Body of pancreas (tissue), 4 donors: ENCODE measurements at regions not wholly inside any gene's neighbourhood (a gene's known extent, or its start where the extent isn't known, plus 50 kb on each side); places are given as distances from the start of the nearest gene placed in this dataset.
A peak's percentile ranks its signal among the peaks of the same experiment; 100 is the strongest.

ENCODE experiments used
- ATAC-seq: fragments of 150-250 bp; one replicate; pipeline ENCODE4 v1.9.1; 2016
- DNase-seq, 4 donors: peaks; one replicate each; pipeline ENCODE4 v3.0.0-alpha.2; 2019
- H3K27ac ChIP-seq, 4 donors: fragments of 200-600 bp; sonication (generic); 1 replicate in 3 of 4; 2 replicates in 1 of 4; pipeline versions ENCODE4 v1.5.1 to v1.6.1; 2016 to 2019; ENCODE audit warnings: mild to moderate bottlenecking in 1 of 4, mixed read lengths in 1 of 4, moderate library complexity in 1 of 4
- H3K27me3 ChIP-seq, 2 donors: fragments of 200-600 bp; sonication (generic); one replicate each; pipeline ENCODE4 v1.6.0; 2016; ENCODE audit warnings: mild to moderate bottlenecking in 1 of 2
- H3K36me3 ChIP-seq, 2 donors: fragments of 200-600 bp; sonication (generic); replicated peaks in 1 of 2; 2 replicates each; pipeline ENCODE4 v1.5.1; 2016; ENCODE audit warnings: low read depth in 2 of 2; ENCODE audit not compliant: insufficient read depth in 1 of 2
- H3K4me1 ChIP-seq: fragments of 200-600 bp; sonication (generic); one replicate; pipeline ENCODE4 v1.6.0; 2016
- H3K4me3 ChIP-seq, 2 donors: fragments of 200-600 bp; sonication (generic); 1 replicate in 1 of 2; 2 replicates in 1 of 2; pipeline ENCODE4 v1.5.1; 2016 to 2019
- H3K9me3 ChIP-seq, 3 donors: fragments of 200-600 bp; sonication (generic); 1 replicate in 2 of 3; 2 replicates in 1 of 3; pipeline ENCODE4 v1.5.1; 2016
- CTCF ChIP-seq, 7 experiments: fragments of 450-650 bp in 4 of 7; fragments of 200-600 bp in 3 of 7; sonication (generic) in 3 of 7; IDR thresholded peaks; one replicate each; pipeline ENCODE4 v1.5.1; 2016 to 2019; ENCODE audit warnings: antibody characterized with exemption in 7 of 7
- POLR2A ChIP-seq, 3 donors: fragments of 450-650 bp; IDR thresholded peaks; one replicate each; pipeline ENCODE4 v1.6.1; 2016; ENCODE audit warnings: antibody characterized with exemption in 3 of 3, mild to moderate bottlenecking in 2 of 3
- WGBS, 2 donors: methylation state at CpG; one replicate each; pipeline ENCODE4 v1.1.5; 2017; 5-methylcytosine and 5-hydroxymethylcytosine counted together
- intact Hi-C: fragments of 100-400 bp; cut with DNase I; formaldehyde crosslinking; loops from one replicate; pipeline ENCODE4 v1.15.1; 2023

- intact Hi-C loops: no loop called here
- H3K4me1 ChIP-seq: no peaks in the 10 kb centered on the region
- TF ChIP-seq POLR2A (IDR thresholded peaks at IDR 0.05) (no peak), CTCF (IDR thresholded peaks at IDR 0.05) (no peak)
- DNase-seq (no peak), ATAC-seq (no peak)
- H3K4me3 ChIP-seq: no peak overlapping the region
- no peaks in the 10 kb centered on the region for H3K36me3 ChIP-seq
- WGBS, 2 donors: 39 to 55% methylated on average over 3 of the region's 3 CpGs
- H3K9me3 ChIP-seq: no peaks in the 10 kb centered on the region
- no peaks in the 10 kb centered on the region for H3K27me3 ChIP-seq
- no peak overlapping the region for H3K27ac ChIP-seq
Measured at GRCh38 chr5:42896523-42896922, 84.8 kb upstream of the SELENOP start.

GRCh38 chr5:42894057-42894456, 82.4 kb upstream of the SELENOP start:
- no peak for ATAC-seq
- WGBS, 2 donors: 38 to 40% methylated on average over 11 to 20 of the region's 20 CpGs
- intact Hi-C loops: loop anchor here (5.0 kb wide), 1 partner anchor 1037 kb away; no protein-coding TSS in a partner anchor

GRCh38 chr5:42889311-42889933, 77.7 kb upstream of the SELENOP start:
- peak; percentile 82 to 86 (median 84) for DNase-seq
- TF ChIP-seq POLR2A (IDR thresholded peaks at IDR 0.05) (no peak), CTCF (IDR thresholded peaks at IDR 0.05) (peak; percentile 81 to 97 (median 94))
- no peaks in the 10 kb centered on the region for H3K36me3 ChIP-seq
- no peak overlapping the region for H3K27ac ChIP-seq
- no peaks in the 10 kb centered on the region for H3K4me1 ChIP-seq
- H3K4me3 ChIP-seq: no peak overlapping the region
- H3K9me3 ChIP-seq: no peaks in the 10 kb centered on the region
- 13 to 21% methylated on average over 4 of the region's 4 CpGs for WGBS, 2 donors
- H3K27me3 ChIP-seq: no peaks in the 10 kb centered on the region
- intact Hi-C loops: no loop called here
- ATAC-seq: peak; percentile 96

More at GRCh38 chr5:42894057-42894456, 82.4 kb upstream of the SELENOP start:
- H3K27ac ChIP-seq: no peak overlapping the region
- no peaks in the 10 kb centered on the region for H3K27me3 ChIP-seq
- no peaks in the 10 kb centered on the region for H3K4me1 ChIP-seq
- no peaks in the 10 kb centered on the region for H3K36me3 ChIP-seq
- H3K4me3 ChIP-seq: no peak overlapping the region
- H3K9me3 ChIP-seq: no peaks in the 10 kb centered on the region
- TF ChIP-seq CTCF (IDR thresholded peaks at IDR 0.05): peak in 5 of 7 experiments; percentile 6 to 25 (median 10)
- TF ChIP-seq POLR2A (IDR thresholded peaks at IDR 0.05): no peak
- peak in 3 of 4 donors; percentile 15 to 54 (median 28) for DNase-seq

GRCh38 chr5:42888771-42889170, 77.1 kb upstream of the SELENOP start:
- H3K27ac ChIP-seq: no peak overlapping the region
- ATAC-seq (no peak), DNase-seq (no peak)
- 47 to 50% methylated on average over 7 of the region's 7 CpGs for WGBS, 2 donors
- intact Hi-C loops: no loop called here
- TF ChIP-seq CTCF (IDR thresholded peaks at IDR 0.05) (no peak), POLR2A (IDR thresholded peaks at IDR 0.05) (no peak)
- H3K27me3 ChIP-seq: no peaks in the 10 kb centered on the region
- no peaks in the 10 kb centered on the region for H3K4me1 ChIP-seq
- no peaks in the 10 kb centered on the region for H3K36me3 ChIP-seq
- no peaks in the 10 kb centered on the region for H3K9me3 ChIP-seq
- no peak overlapping the region for H3K4me3 ChIP-seq

GRCh38 chr5:42887575-42887974, 75.9 kb upstream of the SELENOP start:
- ATAC-seq (no peak), DNase-seq (no peak)
- Histone ChIP-seq H3K27ac (no peak overlapping the region), H3K36me3 (no peaks in the 10 kb centered on the region), H3K4me3 (no peak overlapping the region), H3K9me3 (no peaks in the 10 kb centered on the region), H3K27me3 (no peaks in the 10 kb centered on the region), H3K4me1 (no peaks in the 10 kb centered on the region)
- WGBS, 2 donors: 4 to 17% methylated on average over 1 of the region's 1 CpG
- TF ChIP-seq CTCF (IDR thresholded peaks at IDR 0.05) (no peak), POLR2A (IDR thresholded peaks at IDR 0.05) (no peak)
- intact Hi-C loops: no loop called here
